KG1 (cell line): ENCODE measurements at regions not wholly inside any gene's neighbourhood (a gene's known extent, or its start where the extent isn't known, plus 50 kb on each side); places are given as distances from the start of the nearest gene placed in this dataset.
"Not testable (repeated sequence)": the region's sequence is repeated elsewhere in the genome, so short reads cannot be mapped to it uniquely, and the experiment has no call there.

ENCODE experiments used
- DNase-seq: peaks from one replicate; lab custom pipeline; 2025; lab: John Stamatoyannopoulos, UW

DNA sequence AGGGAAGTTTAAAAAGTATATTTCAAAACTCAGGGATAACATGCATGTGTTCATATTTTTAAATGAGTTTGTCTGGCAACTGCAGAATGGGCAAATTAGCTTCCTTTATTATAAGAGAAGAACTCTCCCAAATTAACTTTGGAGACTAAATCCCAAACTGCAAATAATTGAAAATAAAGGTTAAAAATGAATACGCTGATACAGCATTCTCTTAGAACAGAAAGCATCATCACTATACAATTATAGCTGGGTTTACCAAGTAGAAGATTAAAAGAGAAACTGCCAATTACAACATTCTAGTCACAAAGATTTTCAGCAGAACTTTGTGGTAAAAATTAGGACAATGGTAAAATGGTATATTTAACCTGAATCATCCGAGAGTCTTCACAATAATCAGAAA is 73.3 kb downstream of the OLFM4 start:
- DNase-seq = no peak

DNA sequence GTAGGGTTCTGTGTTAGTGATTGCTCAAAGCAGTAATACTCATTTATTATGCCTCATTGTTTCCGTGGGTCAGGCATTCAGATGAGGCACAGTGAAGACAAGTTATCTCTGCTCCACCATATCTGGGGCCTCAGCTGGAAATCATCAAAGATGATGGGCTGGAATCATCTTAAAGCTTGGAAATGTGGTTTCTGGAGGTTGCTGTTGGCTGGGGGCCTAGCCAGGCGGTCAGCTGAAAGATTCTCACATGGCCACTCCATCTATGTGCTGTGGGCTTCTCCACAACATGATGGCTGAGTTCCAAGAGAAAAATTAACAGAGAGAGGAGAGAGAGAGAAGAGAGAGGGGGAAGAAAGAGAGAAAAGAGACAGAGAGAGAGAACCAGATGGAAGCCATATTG is 75.5 kb downstream of the OLFM4 start:
- no peak for DNase-seq

DNA sequence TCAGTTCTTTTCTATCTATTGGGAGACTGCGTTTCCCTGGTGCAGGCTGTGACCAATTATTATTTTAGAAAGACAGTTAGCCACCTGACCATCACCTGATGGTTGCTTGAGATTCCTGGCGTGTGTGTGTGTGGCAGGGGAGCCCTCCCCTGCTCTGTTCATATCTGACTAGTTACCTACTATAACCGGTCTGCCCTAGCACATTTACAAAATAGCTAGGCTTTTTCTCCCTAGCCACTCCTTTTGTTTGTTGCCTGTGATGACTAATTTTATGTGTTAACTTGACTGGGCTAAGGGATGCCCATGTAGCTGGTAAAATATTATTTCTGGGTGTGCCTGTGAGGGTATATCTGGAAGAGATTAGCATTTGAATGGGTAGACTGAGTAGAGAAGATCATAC is 76.9 kb downstream of the OLFM4 start:
- no peak for DNase-seq

DNA sequence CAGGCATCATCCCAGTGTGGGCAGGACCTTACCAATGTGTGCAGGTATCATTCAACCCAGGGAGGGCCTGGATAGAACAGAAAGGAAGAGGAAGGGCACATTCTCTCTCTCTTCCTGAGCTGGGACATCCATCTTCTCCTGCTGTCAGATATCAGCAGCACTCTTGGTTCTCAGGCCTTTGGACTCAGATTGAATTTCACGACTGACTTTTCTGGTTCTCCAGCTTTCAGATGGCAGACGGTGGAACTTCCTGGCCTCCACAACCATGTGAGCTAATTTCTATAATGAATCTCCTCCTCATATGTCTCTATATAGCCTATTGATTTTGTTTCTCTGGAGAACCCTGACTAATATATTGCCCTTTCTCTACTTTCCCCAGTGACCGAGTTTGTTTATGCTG is 77.3 kb downstream of the OLFM4 start:
- DNase-seq = no peak

DNA sequence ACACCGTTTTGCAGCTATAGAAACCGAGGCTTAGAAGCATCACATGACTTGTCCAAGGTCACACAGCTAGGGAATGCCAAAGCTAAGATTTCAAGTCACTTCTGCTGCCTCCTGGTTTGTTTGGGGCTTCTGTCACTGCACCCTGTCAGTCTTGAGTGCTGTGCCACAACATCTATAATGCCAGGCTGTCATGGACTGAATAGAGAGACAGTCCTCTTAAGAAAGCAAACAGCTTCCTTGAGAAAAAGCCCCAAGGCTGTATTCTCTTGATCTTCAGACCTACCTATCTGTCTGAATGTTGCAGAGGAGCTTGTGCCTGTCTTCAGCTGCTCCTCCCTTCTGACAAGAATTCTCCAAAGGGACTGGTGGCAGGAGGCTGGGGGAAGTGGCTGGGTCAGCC is 81.6 kb downstream of the OLFM4 start:
- no peak for DNase-seq

DNA sequence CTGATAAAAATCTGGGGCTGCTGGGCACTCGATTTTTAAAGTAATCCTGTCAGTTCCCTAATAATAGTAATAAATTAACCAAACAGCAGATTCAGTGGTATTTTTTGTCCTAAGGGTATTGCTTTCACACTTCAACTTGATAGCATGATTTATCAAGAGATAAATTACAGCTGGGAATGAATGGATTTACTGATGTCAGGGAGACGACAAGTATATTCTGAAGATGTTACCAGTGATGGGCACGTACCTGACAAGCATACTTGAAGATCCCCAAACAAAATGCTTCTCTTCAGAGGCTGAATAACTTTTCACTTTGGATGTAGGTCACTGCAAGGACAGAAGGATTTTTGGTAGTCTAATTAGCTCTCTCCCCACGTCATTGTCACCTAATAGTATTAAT is 82.0 kb downstream of the OLFM4 start:
- DNase-seq = no peak

DNA sequence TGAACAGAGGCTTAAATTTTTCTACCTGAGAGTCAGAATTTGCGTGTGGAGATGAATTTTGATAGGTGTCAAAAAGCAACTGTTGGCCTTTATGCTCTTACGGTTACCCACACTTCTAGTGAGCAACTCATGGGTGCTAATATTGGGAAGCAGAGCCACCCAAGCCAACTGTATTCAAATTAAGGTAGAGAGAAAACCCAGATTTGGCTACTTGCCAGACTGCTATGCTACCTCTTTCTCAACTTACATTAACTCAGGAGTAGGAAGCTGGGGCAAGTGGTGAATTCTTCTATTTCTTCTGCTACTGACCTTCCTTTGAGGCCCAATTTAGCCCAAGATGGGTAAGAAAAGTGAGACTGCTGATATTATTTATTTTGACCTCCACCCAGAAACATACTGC is 83.9 kb downstream of the OLFM4 start:
- DNase-seq = no peak

DNA sequence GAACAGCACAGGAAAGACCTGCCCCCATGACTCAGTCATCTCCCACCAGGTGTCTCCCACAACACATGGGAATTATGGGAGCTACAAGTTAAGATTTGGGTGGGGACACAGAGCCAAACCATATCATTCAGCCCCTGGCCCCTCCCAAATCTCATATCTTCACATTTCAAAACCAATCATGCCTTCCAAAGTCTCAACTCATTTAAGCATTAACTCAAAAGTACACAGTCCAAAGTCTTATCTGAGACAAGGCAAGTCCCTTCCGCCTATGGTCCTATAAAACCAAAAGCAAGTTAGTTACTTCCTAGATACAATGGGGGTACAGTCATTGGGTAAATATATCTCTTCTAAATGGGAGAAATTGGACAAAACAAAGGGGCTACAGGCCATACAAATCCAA is 88.4 kb downstream of the OLFM4 start:
- DNase-seq = not testable (repeated sequence)

DNA sequence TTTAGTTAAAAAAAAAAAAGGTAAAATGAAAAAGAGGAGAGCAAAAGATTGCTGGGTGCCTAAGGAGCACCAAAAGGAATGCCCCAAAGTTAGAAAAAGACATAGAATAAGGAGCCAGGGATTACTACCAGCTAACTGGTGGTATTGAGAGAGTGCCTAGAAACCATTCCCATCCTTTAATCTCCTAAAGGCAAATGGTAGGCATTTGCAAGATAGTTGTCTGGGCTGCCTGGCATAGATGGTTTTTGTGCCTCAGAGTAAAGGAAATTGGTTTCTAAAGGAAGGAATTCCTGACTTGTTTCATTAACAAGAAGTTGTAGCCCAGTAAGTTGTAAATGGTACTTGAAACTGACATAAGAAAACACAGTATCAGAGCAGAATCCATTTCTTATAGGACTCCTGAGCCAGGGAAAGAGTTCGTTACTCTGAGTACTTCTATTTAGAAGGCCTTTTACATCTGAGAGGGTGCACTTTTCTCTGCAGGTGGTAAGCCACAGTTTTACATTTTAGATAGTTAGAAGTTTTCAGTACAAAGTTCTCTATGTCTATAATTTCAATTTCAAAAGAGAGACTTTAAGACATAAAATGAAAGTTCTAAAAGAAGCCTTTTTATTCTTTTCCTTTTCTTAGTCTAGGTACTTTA is 92.6 kb downstream of the OLFM4 start:
- DNase-seq = no peak

DNA sequence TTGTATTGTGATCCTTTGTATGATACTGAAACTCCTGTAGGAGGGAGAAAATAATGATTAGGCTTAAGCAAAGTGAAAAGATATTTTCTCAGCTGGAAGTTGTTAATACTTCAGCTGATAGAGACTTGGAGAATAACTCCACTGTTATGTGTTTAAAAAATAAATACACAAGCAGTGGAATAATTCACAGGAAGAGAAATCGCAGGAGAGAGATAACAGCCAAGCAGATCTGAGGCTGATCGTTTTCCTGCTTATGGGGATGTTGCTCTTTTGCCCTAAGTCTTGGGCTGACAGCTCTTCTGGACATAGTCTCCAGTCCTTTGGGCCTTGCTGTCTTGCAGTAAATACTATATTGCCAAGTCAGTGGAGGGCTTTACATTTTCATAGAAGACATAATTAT is 93.3 kb downstream of the OLFM4 start:
- no peak for DNase-seq

DNA sequence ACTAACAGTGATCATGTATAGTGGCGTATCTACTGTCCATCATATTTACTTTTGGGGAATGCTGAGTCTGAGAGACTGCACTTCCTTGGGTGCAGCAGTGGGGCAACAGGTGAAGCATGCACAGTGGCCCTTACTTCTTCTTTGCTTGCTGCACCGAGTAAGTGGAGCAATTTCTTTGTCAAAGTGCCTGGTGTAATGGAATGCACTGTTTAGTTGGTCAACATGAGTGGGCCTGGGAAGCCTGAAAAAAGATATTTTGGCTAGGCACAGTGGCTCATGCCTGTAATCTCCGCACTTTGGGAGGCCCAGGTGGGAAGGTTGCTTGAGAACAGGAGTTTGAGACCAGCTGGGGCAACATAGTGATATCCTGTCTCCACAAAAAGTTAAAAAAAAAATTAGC is 94.9 kb downstream of the OLFM4 start:
- DNase-seq = no peak

DNA sequence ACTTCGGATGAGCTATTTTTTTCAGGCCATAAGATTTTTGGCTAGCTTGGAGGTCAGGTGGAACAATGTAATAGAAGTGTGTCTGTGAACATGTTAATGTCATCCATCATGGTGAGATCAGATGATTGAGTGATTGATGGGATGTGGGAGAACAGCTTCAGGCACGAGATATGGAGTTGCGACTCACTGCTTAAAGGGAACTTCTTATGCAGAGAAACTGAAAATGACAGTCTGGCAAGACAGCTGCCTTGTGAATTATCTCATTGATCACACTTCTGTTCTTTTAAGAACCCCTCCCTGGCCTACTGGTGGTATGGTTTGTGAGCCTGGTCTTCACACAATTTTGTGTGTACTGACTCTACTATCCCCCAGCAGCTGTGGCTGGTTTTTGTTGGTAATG is 96.0 kb downstream of the OLFM4 start:
- no peak for DNase-seq

DNA sequence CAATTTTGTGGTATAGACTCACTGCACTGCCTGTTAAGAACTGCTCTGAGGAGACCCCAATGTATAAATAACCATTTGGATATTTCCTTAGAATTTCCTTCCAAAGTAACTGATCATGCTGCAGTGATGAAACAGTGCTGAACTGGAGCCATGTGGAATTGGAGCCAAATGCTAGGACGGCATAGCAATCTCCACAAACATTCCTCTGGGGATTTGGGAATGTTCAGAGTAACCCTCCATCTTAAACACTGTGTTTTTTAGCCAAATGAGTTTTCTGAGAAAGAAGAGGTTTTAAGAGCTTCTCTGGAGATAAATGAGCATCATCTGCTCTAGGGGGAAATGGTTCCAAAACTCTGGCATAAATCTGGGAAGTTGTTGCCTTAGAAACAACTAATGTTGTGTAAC is 98.2 kb downstream of the OLFM4 start:
- no peak for DNase-seq

DNA sequence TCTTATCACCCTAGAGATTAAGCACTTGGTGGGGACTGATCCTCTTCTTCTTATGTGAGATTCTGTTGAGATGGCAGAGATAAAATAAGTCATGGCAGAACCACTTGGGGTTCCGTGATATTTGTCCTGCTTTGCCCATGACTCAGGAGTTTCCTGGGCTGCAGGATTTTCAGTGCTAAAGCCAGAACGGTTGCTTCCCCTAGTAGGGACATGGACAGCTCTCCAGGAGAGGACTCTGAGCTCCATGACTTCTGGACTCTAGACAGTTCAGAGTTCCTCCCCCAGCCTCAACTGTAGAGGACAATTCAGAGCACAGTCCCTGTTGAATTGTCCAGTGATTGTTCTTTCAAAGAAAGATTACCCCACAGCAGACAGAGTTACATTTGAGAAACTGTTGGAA is 98.8 kb downstream of the OLFM4 start:
- no peak for DNase-seq

DNA sequence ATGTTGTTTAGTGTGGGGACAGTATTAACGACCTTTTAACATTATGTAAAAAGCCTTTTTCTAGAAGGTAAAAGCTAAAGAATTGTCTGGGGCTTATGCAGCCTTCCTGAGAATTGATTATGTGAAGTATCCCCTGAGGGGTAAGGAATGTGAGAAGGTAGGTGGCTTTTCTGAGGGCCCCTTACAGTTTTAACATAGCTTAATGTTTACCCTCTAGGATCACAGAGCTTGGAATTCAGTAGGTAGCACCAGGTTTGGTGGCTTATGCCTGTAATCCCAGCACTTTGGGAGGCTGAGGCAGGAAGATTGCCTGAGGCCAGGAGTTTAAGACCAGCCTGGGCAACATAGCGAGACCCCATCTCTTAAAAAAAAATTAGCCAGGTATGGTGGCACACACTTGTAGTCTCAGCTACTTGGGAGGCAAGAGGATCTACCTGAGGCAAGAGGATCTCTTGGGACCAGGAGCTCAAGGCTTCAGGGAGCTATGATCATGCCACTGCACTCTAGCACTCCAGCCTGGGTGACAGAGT is 101.3 kb downstream of the OLFM4 start:
- DNase-seq = no peak

DNA sequence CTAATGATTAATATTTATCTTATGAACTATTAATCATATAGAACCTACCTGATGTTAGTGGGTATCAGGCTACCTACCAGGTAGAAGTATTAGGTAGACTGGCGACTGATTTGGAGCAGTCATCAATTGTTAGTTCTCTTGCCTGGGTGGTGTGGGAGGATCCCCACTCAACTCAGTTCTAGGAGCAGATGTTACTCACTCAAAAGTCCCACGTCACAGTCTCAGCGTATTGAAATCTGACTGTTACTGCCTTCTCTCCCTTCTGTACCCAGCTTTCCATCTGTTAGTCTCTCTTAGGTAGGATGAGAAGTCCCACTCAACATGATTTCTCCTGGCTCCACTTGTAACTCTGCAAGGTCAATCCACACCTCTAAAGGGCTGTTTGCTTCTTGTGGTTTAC is 102.7 kb downstream of the OLFM4 start:
- DNase-seq = no peak

DNA sequence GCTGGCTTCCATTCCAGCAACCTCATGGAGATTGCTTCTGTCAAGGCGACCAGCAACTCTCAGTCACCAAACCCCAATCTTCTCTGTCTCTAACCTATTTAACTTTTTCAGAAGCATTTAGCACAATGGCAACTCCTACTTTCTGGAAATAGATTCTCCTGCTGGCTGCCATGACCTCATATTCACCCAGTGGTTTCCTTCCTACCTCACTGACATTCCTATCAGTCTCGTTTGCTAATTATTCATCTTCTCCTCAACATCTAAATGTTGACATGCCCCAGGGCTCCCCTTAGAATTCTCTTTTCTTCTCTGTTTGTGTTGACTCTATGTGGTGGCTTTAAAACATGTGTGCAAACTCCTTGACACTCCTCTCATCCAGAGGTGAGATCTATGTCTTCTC is 106.7 kb downstream of the OLFM4 start:
- DNase-seq = no peak

DNA sequence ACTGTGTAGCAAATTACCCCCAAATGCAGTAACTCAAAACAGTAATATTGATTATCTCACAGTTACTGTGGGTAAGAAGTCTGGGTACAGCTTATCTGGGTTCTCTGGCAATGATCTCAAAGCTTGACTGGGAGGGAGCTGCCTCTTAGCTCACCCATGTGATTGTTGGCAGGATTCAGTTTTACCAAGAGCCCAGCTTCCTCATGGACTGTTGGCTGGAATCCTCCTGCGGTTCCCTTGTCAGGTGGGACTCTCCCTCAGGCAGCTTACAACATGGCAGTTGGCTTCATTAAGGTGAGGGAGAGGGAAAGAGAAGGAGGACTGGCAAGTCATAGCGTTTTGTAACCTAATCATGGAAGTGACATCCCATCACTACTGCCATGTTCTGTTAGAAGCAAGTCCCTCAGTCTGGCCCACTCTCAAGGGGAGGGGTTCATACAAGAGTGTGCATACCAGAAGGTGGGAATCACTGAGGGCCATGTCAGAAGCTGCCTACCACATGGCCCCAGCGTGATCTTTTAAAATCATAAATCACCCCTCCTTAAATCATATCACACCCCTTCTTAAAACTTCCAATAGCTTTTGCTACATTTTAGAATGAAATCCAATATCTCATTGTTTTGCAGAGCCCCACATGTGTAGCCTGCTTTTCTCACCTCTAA is 108.1 kb downstream of the OLFM4 start:
- no peak for DNase-seq

DNA sequence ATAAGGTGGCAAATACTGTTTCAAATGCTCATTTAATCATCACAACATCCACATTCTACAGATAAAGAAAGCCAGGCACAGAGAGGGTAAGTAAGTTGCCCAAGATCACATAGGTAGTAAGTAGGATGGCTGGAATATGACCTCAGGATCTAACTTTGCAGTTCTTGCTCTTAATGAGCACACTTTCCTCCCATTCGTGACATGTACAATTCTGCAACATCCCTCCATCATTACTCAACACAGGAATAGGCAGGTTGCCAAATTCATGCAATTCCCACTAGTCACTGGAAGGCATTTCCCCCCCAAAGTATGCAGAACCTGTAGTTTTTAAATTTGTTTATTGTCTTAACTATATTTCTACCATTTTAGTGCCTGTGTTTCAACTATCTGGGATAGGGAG is 109.2 kb downstream of the OLFM4 start:
- DNase-seq = no peak

DNA sequence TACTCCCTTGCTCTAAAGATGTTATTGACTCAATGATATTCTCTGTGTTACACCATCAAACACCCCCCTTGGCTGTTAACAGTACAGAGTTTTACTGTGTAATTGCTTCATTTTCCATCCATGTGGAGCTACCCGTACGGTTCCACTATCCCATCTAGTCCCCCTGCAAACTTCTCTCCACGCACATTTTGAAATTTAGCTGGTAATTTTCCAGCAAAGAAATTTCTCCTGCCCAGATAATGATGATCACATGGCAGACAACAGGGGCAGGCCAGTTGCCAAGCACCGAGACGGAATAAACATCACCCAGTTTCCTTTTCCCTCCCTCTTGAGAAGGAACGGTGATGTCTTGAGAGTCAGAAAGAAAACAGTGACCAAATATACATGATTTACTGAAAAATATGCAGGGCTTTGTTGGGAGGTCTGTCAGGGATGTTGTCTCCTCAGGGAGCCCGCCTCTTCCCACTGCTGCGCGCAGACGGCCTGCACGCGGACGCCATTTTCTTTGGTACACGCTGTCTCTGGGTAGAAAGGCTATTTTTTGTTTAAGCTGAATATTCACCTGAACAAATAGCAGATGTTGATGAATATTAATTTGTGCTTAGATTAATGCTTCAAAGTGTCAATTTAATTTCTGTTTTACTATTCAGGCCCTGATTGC is 109.9 kb downstream of the OLFM4 start:
- no peak for DNase-seq

DNA sequence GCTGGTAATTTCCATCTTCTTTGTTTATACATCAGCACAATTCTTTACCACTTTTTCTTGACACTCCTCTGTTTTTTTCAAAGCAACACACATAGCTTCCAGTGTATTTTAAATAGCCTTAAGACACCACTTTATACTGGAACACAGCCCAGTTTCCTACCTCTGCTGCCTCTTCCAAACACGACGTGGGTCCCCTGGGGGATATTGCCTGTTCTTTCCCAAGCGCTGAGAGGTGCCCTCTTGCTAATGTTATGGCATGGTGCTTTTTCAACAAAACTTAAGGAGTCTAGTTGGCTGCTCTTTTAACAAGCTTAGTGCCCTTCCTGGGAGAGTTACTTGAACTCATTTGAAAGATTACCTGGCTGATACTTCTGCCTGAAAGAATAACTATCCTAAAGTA is 112.7 kb downstream of the OLFM4 start:
- no peak for DNase-seq

DNA sequence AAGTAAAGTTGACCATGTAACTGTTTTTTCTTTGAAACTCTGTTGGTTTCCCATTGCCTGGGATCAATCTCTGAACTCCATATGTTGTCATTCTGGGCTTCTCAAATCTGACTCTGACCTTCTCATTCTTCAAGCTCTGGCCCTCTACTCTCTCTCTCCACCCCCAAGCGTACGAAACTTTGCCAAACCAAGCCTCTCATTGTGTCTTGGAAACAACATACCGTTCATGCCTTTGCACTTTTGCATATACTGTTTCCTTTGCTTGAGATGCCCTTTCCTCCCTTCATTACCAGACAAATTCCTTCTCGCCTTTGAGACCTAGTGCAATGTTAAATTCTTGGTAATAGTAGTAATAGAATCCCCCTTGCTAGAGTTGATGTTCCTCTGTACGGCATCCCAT is 113.7 kb downstream of the OLFM4 start:
- no peak for DNase-seq

DNA sequence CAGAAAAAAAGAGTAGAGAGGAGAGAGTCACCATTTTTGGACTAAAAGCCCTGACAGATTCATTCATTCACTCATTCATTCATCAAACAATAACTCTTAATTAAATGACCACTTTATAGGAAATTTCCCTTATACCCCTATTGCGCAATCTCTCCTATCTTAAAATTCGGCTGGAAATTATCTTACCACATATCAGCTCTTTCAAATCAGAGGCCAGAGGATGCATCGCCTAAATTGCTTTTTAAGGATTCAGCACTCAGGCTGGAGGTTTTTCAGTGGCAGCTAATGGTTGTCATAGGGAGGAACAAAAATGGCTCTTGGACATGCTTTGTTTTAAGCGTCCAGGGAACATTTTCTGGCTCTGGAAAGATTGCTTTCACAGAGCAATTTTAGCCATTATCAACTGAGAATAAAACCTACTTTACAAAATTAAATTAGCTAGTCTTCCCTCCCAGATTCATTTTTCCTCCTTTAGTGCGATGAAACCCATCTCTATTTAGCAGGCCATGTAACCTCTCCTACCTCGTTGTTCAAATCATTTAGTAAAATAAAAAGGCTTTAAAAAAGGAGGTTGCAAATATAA is 115.2 kb downstream of the OLFM4 start:
- DNase-seq = no peak
